B cell (primary cell): ENCODE measurements at regions not wholly inside any gene's neighbourhood (a gene's known extent, or its start where the extent isn't known, plus 50 kb on each side); places are given as distances from the start of the nearest gene placed in this dataset.
"Not testable (repeated sequence)": the region's sequence is repeated elsewhere in the genome, so short reads cannot be mapped to it uniquely, and the experiment has no call there.

Experiments
- ATAC-seq: fragments of 200-7000 bp; cut with Tn5 transposase; one replicate; pipeline ENCODE4 v1.10.0; 2021; ENCODE audit warnings: low read depth, mild to moderate bottlenecking, moderate number of reproducible peaks, moderate library complexity
- CTCF ChIA-PET: fragments of 350-600 bp; sonication (Branson Sonifier 250); formaldehyde crosslinking; loops from one replicate; lab custom pipeline; 2021; ENCODE audit warnings: antibody characterized with exemption, inconsistent platforms; lab: Charles Lee
- POLR2A ChIA-PET: fragments of 350-600 bp; sonication (Branson Sonifier 250); formaldehyde crosslinking; loops from one replicate; lab custom pipeline; 2021; ENCODE audit warnings: antibody characterized with exemption; lab: Charles Lee
- DNase-seq: peaks from one replicate; pipeline ENCODE4 v3.0.0; 2013
- H2AFZ ChIP-seq: 2 replicates; pipeline ENCODE4 v1.6.1; 2012; ENCODE audit warnings: mild to moderate bottlenecking, low read depth, low read length; ENCODE audit not compliant: insufficient read depth, poor library complexity, severe bottlenecking
- H3K27ac ChIP-seq, 2 donors: 1 replicate in 1 of 2; 2 replicates in 1 of 2; pipeline ENCODE4 v1.5.1; 2012 to 2013; ENCODE audit warnings: low read length in 2 of 2, mild to moderate bottlenecking in 2 of 2, moderate library complexity in 1 of 2
- H3K27me3 ChIP-seq, 4 experiments: fragments of 200-600 bp in 1 of 4; sonication (generic) in 1 of 4; replicated peaks in 1 of 4; 1 replicate in 2 of 4; 2 replicates in 2 of 4; pipeline versions ENCODE4 v1.6.1 to v1.7.0; 2013 to 2016; ENCODE audit warnings: low read length in 3 of 4, mild to moderate bottlenecking in 2 of 4, mixed read lengths in 1 of 4, moderate library complexity in 1 of 4; ENCODE audit not compliant: insufficient read depth in 4 of 4, control insufficient read depth in 3 of 4; ENCODE audit errors: control extremely low read depth in 1 of 4
- H3K36me3 ChIP-seq, 2 experiments: replicated peaks in 1 of 2; 1 replicate in 1 of 2; 2 replicates in 1 of 2; pipeline versions ENCODE4 v1.6.1 to v1.7.1; 2013; ENCODE audit warnings: low read length in 1 of 2; ENCODE audit not compliant: insufficient read depth in 2 of 2, control insufficient read depth in 1 of 2; ENCODE audit errors: control extremely low read depth in 1 of 2, extremely low read depth in 1 of 2
- H3K4me1 ChIP-seq, 2 donors: fragments of 200-600 bp in 1 of 2; sonication (generic) in 1 of 2; 1 replicate in 1 of 2; 2 replicates in 1 of 2; pipeline versions ENCODE4 v1.5.1 to v1.6.1; 2013 to 2017; ENCODE audit warnings: low read length in 2 of 2; ENCODE audit not compliant: control insufficient read depth in 2 of 2, insufficient read depth in 2 of 2
- H3K4me2 ChIP-seq: replicated peaks from 2 replicates; pipeline ENCODE3; 2012; ENCODE audit warnings: mild to moderate bottlenecking, low read depth, low read length; ENCODE audit not compliant: poor library complexity, severe bottlenecking
- H3K4me3 ChIP-seq, 5 experiments: fragments of 200-600 bp in 1 of 5; sonication (generic) in 1 of 5; 1 replicate in 3 of 5; 2 replicates in 2 of 5; pipeline versions ENCODE4 v1.5.1 to v1.7.0; 2011 to 2016; ENCODE audit warnings: low read length in 4 of 5, mild to moderate bottlenecking in 4 of 5, low read depth in 2 of 5, control low read depth in 1 of 5, moderate library complexity in 1 of 5; ENCODE audit not compliant: insufficient read depth in 1 of 5; ENCODE audit errors: control extremely low read depth in 1 of 5, extremely low read depth in 1 of 5
- H3K79me2 ChIP-seq: fragments of 200-600 bp; sonication (generic); one replicate; pipeline ENCODE4 v1.6.0; 2016; ENCODE audit warnings: low read length; ENCODE audit not compliant: control insufficient read depth, insufficient read depth
- H3K9ac ChIP-seq: fragments of 200-600 bp; sonication (generic); 2 replicates; pipeline ENCODE4 v1.6.1; 2017; ENCODE audit warnings: mild to moderate bottlenecking, low read length, moderate library complexity
- H3K9me3 ChIP-seq, 3 donors: one replicate each; pipeline versions ENCODE4 v1.6.1 to v1.7.1; 2013; ENCODE audit warnings: low read length in 2 of 3; ENCODE audit not compliant: control insufficient read depth in 2 of 3, insufficient read depth in 1 of 3; ENCODE audit errors: control extremely low read depth in 1 of 3
- H4K20me1 ChIP-seq: 2 replicates; pipeline ENCODE4 v1.6.0; 2012; ENCODE audit warnings: mild to moderate bottlenecking, low read length; ENCODE audit not compliant: insufficient read depth, control insufficient read depth, poor library complexity, severe bottlenecking
- H3K27ac Mint-ChIP-seq: one replicate; pipeline ENCODE4 v1.8.0; 2021; ENCODE audit warnings: mixed read lengths
- H3K27me3 Mint-ChIP-seq: one replicate; pipeline ENCODE4 v1.8.0; 2021; ENCODE audit warnings: mixed read lengths
- H3K4me1 Mint-ChIP-seq: one replicate; pipeline ENCODE4 v1.8.0; 2021; ENCODE audit warnings: mixed read lengths
- H3K4me3 Mint-ChIP-seq: one replicate; pipeline ENCODE4 v1.8.0; 2021; ENCODE audit warnings: mixed read lengths
- H3K9me3 Mint-ChIP-seq: one replicate; pipeline ENCODE4 v1.8.0; 2022; ENCODE audit warnings: mixed read lengths; ENCODE audit not compliant: insufficient read depth
- EZH2 ChIP-seq: IDR thresholded peaks from 2 replicates; pipeline ENCODE4 v1.6.1; 2012; ENCODE audit warnings: borderline replicate concordance, low read depth, mild to moderate bottlenecking, moderate library complexity, low read length; ENCODE audit not compliant: insufficient read depth, poor library complexity, severe bottlenecking
- WGBS: methylation state at CpG from one replicate; pipeline ENCODE4 v1.1.5; 2013; ENCODE audit warnings: missing lambda C conversion rate; ENCODE audit not compliant: insufficient coverage; 5-methylcytosine and 5-hydroxymethylcytosine counted together
- intact Hi-C: fragments of 100-400 bp; cut with micrococcal nuclease; formaldehyde crosslinking; loops from one replicate; pipeline ENCODE4 v1.10.0; 2022
- TF ChIP-seq, protein P1 (sequence below): fragments of 200-600 bp; IDR thresholded peaks from one replicate; pipeline ENCODE4 v1.8.0; 2022; ENCODE audit warnings: antibody characterized with exemption, mild to moderate bottlenecking

DNA sequence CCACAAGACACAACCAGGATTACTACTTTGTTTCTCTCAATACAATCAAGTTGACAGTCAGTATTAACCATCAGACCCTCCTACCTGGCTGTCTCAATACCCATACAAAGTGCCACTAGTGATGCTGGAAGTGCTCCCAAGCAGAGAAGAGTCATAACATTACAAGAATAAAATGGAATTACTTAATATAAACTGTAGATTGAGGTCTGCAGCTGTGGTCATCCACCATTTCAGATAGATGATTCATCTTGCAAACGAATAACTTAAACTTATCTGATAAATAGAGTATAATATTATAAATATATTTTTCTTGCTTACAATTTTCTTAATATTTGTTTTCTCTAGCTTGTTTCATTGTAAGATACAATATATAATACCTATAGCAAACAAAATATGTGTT, 1034.2 kb upstream of the PCDH10 start:
- no peaks in the 10 kb centered on the region for H3K36me3 ChIP-seq
- no peaks in the 10 kb centered on the region for H3K9me3 ChIP-seq
- no CpG with 5 or more reads among the region's 1 CpG for WGBS
- ChIA-PET POLR2A (no interaction called here), CTCF (no interaction called here)
- intact Hi-C loops, result no loop called here
- no peaks in the 10 kb centered on the region for H3K4me1 ChIP-seq
- H3K79me2 ChIP-seq, result no peaks in the 10 kb centered on the region
- DNase-seq, result no peak
- H3K27ac ChIP-seq, result no peak overlapping the region
- no peak for ATAC-seq
- H3K27me3 Mint-ChIP-seq, result no peaks in the 10 kb centered on the region
- no peaks in the 10 kb centered on the region for H4K20me1 ChIP-seq
- no peak overlapping the region for H3K4me2 ChIP-seq
- H3K4me3 ChIP-seq, result no peak overlapping the region
- no peak overlapping the region for H3K27ac Mint-ChIP-seq
- H3K9ac ChIP-seq, result no peak overlapping the region
- no peaks in the 10 kb centered on the region for H3K9me3 Mint-ChIP-seq
- H3K4me3 Mint-ChIP-seq, result no peak overlapping the region
- H2AFZ ChIP-seq, result no peak overlapping the region
- TF ChIP-seq EZH2, result no peak
- TF ChIP-seq, protein P1, sequence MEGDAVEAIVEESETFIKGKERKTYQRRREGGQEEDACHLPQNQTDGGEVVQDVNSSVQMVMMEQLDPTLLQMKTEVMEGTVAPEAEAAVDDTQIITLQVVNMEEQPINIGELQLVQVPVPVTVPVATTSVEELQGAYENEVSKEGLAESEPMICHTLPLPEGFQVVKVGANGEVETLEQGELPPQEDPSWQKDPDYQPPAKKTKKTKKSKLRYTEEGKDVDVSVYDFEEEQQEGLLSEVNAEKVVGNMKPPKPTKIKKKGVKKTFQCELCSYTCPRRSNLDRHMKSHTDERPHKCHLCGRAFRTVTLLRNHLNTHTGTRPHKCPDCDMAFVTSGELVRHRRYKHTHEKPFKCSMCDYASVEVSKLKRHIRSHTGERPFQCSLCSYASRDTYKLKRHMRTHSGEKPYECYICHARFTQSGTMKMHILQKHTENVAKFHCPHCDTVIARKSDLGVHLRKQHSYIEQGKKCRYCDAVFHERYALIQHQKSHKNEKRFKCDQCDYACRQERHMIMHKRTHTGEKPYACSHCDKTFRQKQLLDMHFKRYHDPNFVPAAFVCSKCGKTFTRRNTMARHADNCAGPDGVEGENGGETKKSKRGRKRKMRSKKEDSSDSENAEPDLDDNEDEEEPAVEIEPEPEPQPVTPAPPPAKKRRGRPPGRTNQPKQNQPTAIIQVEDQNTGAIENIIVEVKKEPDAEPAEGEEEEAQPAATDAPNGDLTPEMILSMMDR, result no peak
- no peaks in the 10 kb centered on the region for H3K27me3 ChIP-seq
- no peaks in the 10 kb centered on the region for H3K4me1 Mint-ChIP-seq

DNA sequence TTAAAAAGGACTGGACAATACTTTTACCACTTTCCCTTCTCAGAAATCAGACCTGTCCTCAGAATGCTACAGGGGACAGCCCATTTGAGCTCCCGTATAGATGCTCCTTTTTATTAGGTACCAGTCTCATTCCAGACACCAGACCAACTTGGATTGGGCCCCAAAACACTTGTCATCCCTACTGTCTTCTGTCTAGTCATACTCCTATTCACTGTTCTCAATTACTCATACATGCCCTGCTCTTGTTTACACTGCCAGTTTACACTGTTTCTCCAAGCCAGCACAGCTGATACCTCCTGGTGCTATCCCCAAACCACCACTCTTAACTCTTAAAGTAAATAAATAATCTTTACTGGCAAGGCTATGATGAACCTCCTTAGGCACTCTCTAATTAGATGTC, 1026.4 kb upstream of the PCDH10 start:
- intact Hi-C loops, CTCF ChIA-PET, H3K27ac ChIP-seq, POLR2A ChIA-PET, H2AFZ ChIP-seq, H3K36me3 ChIP-seq, H3K9me3 Mint-ChIP-seq, H3K27me3 Mint-ChIP-seq, H3K4me2 ChIP-seq, H3K9ac ChIP-seq, ATAC-seq, H3K4me3 ChIP-seq, H3K4me1 Mint-ChIP-seq, H4K20me1 ChIP-seq, H3K27ac Mint-ChIP-seq, H3K4me1 ChIP-seq, H3K27me3 ChIP-seq, H3K4me3 Mint-ChIP-seq, H3K9me3 ChIP-seq, H3K79me2 ChIP-seq, DNase-seq: not testable (repeated sequence)
- 87% methylated on average over 1 of the region's 1 CpG for WGBS
